GM12865 (cell line): ENCODE measurements at regions not wholly inside any gene's neighbourhood (a gene's known extent, or its start where the extent isn't known, plus 50 kb on each side); places are given as distances from the start of the nearest gene placed in this dataset.

Experiments used
- DNase-seq: peaks from one replicate; pipeline ENCODE4 v3.0.0; 2010; ENCODE audit warnings: low read depth
- H3K4me3 ChIP-seq: 2 replicates; pipeline ENCODE4 v1.5.1; 2011; ENCODE audit warnings: mild to moderate bottlenecking, low read depth, low read length, control low read depth
- TF ChIP-seq, protein P1 (sequence below): IDR thresholded peaks from 2 replicates; pipeline ENCODE4 v1.5.1; 2011; ENCODE audit warnings: low read length, control low read depth, low read depth, inconsistent platforms; ENCODE audit not compliant: insufficient read depth; ENCODE audit errors: missing control alignments

- TF ChIP-seq, protein P1, sequence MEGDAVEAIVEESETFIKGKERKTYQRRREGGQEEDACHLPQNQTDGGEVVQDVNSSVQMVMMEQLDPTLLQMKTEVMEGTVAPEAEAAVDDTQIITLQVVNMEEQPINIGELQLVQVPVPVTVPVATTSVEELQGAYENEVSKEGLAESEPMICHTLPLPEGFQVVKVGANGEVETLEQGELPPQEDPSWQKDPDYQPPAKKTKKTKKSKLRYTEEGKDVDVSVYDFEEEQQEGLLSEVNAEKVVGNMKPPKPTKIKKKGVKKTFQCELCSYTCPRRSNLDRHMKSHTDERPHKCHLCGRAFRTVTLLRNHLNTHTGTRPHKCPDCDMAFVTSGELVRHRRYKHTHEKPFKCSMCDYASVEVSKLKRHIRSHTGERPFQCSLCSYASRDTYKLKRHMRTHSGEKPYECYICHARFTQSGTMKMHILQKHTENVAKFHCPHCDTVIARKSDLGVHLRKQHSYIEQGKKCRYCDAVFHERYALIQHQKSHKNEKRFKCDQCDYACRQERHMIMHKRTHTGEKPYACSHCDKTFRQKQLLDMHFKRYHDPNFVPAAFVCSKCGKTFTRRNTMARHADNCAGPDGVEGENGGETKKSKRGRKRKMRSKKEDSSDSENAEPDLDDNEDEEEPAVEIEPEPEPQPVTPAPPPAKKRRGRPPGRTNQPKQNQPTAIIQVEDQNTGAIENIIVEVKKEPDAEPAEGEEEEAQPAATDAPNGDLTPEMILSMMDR = no peak
- DNase-seq = no peak
- no peak overlapping the region for H3K4me3 ChIP-seq
Observed at GRCh38 chr4:91936311-91936710, 367.5 kb upstream of the GRID2 start.

GRCh38 chr4:91957963-91958362, 345.8 kb upstream of the GRID2 start:
- no peak overlapping the region for H3K4me3 ChIP-seq
- TF ChIP-seq, protein P1 = no peak
- DNase-seq = no peak

DNA sequence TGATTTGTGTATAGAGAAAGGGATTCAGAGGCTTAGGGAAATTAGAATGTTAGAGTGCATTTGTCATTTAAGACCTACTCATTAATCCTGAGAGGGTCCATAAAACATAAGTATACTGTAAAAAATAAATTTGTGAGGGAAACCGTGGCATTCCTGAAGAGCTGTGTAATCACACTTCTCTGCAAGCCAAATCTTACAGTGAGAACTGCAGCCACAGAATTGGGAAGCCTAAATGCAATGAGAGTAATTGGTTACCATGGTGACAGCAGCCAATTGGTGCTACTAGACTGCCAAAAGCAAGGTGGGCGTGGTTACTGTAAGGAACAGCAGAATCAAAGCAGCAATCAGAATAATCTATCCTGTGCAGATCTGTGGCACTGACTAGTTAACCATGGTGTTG, 345.2 kb upstream of the GRID2 start:
- no peak overlapping the region for H3K4me3 ChIP-seq
- TF ChIP-seq, protein P1 = no peak
- DNase-seq = no peak

- H3K4me3 ChIP-seq = no peak overlapping the region
- TF ChIP-seq, protein P1 = no peak
- no peak for DNase-seq
Observed at GRCh38 chr4:91961504-91961903, 342.3 kb upstream of the GRID2 start.

DNA sequence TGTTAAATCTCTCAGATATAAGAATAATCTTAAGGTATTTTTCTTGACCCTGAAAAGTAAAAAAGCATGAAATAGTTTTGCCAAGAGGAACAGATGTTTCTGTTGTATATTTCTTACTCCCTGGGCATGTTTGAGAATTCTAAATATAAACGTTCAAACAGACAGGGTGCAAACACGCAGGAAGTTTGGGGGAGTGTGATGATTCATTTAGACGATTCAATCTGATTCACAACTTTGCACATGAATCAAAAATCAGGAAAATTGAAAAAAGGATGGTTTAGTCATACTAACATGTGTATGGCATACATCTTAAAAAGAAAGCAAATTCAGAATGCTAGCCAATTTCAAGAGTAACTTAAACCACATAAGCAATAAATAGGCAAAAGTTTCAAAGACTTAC, 340.3 kb upstream of the GRID2 start:
- TF ChIP-seq, protein P1 = no peak
- no peak for DNase-seq
- no peak overlapping the region for H3K4me3 ChIP-seq

GRCh38 chr4:91965166-91965565, 338.6 kb upstream of the GRID2 start:
- TF ChIP-seq, protein P1 = no peak
- no peak overlapping the region for H3K4me3 ChIP-seq
- DNase-seq = no peak

DNA sequence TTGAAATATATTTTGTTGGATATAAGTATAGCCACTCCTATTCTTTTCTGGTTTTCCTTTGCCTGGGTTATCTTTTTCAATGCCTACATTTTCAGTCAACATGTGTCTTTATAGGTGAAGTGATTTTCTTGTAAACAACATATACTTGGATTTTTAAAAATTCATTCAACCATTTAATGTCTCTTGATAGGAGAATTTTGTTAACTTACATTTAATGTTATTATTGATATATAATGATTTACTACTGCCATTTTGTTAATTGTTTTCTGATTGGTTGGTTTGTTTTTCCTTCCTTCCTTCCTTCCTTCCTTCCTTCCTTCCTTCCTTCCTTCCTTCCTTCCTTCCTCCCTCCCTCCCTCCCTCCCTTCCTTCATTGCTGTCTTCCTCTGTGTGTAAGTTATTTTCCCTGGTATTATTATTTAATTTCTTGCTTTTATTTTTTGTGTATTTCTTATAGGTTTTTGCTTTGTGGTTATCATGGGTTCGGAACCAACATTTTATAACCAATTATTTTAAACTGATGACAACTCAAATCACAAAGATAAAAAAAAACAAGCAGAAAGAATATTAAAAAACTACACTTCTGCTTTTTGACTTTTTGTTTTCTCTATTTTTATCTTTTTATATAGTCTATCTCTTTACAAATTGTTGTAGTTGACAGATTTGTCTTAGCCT, 330.1 kb upstream of the GRID2 start:
- no peak overlapping the region for H3K4me3 ChIP-seq
- TF ChIP-seq, protein P1 = no peak
- no peak for DNase-seq
